HuH-7.5 (cell line): ENCODE measurements at regions not wholly inside any gene's neighbourhood (a gene's known extent, or its start where the extent isn't known, plus 50 kb on each side); places are given as distances from the start of the nearest gene placed in this dataset.

ENCODE experiments used
- DNase-seq: peaks from one replicate; pipeline ENCODE4 v3.0.0; 2011; ENCODE audit warnings: low spot score

GRCh38 chr15:31555022-31555421 is 228.4 kb downstream of the KLF13 start:
- no peak for DNase-seq

GRCh38 chr15:31556494-31557150 is 230.0 kb downstream of the KLF13 start:
- no peak for DNase-seq

GRCh38 chr15:31557899-31558298 is 231.3 kb downstream of the KLF13 start:
- DNase-seq: no peak

GRCh38 chr15:31558840-31559239 is 232.2 kb downstream of the KLF13 start:
- no peak for DNase-seq

- no peak for DNase-seq
Observed at GRCh38 chr15:31559786-31560185, 233.2 kb downstream of the KLF13 start.

- DNase-seq: no peak
Observed at GRCh38 chr15:31560643-31561042, 234.0 kb downstream of the KLF13 start.

- DNase-seq: no peak
Observed at GRCh38 chr15:31561156-31561555, 234.5 kb downstream of the KLF13 start.

GRCh38 chr15:31563001-31563400 is 236.4 kb downstream of the KLF13 start:
- no peak for DNase-seq

- DNase-seq: no peak
Observed at GRCh38 chr15:31563421-31563820, 236.8 kb downstream of the KLF13 start.

- no peak for DNase-seq
Observed at GRCh38 chr15:31567861-31568260, 241.2 kb downstream of the KLF13 start.

GRCh38 chr15:31569836-31570235 is 243.2 kb downstream of the KLF13 start:
- DNase-seq: no peak

- DNase-seq: no peak
Observed at GRCh38 chr15:31570591-31570990, 244.0 kb downstream of the KLF13 start.

GRCh38 chr15:31571676-31572075 is 245.0 kb downstream of the KLF13 start:
- DNase-seq: peak; percentile 7

GRCh38 chr15:31573759-31574158 is 247.1 kb downstream of the KLF13 start:
- DNase-seq: no peak

GRCh38 chr15:31574766-31575165 is 248.1 kb downstream of the KLF13 start:
- DNase-seq: no peak

GRCh38 chr15:31577108-31577507 is 250.5 kb downstream of the KLF13 start:
- DNase-seq: no peak

- DNase-seq: no peak
Observed at GRCh38 chr15:31579282-31579681, 252.6 kb downstream of the KLF13 start.

GRCh38 chr15:31579976-31580375 is 253.3 kb downstream of the KLF13 start:
- no peak for DNase-seq

GRCh38 chr15:31584195-31584594 is 257.6 kb downstream of the KLF13 start:
- no peak for DNase-seq

- no peak for DNase-seq
Observed at GRCh38 chr15:31585240-31585639, 258.6 kb downstream of the KLF13 start.

- DNase-seq: no peak
Observed at GRCh38 chr15:31586841-31587240, 260.2 kb downstream of the KLF13 start.

- DNase-seq: no peak
Observed at GRCh38 chr15:31587583-31587982, 260.9 kb downstream of the KLF13 start.

- DNase-seq: no peak
Observed at GRCh38 chr15:31590609-31591008, 264.0 kb downstream of the KLF13 start.

- no peak for DNase-seq
Observed at GRCh38 chr15:31591908-31592307, 265.3 kb downstream of the KLF13 start.

GRCh38 chr15:31597466-31597865 is 270.8 kb downstream of the KLF13 start:
- DNase-seq: no peak
